22Rv1 (cell line): ENCODE measurements at regions not wholly inside any gene's neighbourhood (a gene's known extent, or its start where the extent isn't known, plus 50 kb on each side); places are given as distances from the start of the nearest gene placed in this dataset.

ENCODE experiments used
- H3K27ac ChIP-seq: fragments of 450-650 bp; 2 replicates; pipeline ENCODE4 v1.5.1; 2017
- ZFX ChIP-seq: fragments of 450-650 bp; IDR thresholded peaks from 2 replicates; pipeline ENCODE4 v1.6.1; 2017; ENCODE audit warnings: antibody characterized with exemption, borderline replicate concordance
- TF ChIP-seq, protein P1 (sequence below): fragments of 450-650 bp; IDR thresholded peaks from 2 replicates; pipeline ENCODE4 v1.5.1; 2017; ENCODE audit warnings: mild to moderate bottlenecking

DNA sequence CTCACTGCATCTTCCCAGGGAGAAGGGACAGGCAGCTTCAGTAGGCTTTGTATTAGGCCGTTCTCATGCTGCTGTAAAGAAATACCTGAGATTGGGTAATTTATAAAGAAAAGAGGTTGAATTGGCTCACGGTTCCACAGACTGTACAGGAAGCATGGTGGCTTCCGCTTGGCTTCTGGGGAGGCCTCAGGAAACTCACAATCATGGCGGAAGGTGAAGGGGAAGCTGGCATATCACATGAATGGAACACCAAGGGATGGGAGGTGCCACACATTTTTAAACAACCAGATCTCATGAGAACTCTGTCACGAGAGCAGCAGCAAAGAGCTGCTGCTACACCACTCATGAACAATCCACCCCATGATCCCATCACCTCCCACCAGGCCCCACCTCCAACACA, 182.2 kb upstream of the SFSWAP start:
- H3K27ac ChIP-seq: no peak overlapping the region
- TF ChIP-seq, protein P1, sequence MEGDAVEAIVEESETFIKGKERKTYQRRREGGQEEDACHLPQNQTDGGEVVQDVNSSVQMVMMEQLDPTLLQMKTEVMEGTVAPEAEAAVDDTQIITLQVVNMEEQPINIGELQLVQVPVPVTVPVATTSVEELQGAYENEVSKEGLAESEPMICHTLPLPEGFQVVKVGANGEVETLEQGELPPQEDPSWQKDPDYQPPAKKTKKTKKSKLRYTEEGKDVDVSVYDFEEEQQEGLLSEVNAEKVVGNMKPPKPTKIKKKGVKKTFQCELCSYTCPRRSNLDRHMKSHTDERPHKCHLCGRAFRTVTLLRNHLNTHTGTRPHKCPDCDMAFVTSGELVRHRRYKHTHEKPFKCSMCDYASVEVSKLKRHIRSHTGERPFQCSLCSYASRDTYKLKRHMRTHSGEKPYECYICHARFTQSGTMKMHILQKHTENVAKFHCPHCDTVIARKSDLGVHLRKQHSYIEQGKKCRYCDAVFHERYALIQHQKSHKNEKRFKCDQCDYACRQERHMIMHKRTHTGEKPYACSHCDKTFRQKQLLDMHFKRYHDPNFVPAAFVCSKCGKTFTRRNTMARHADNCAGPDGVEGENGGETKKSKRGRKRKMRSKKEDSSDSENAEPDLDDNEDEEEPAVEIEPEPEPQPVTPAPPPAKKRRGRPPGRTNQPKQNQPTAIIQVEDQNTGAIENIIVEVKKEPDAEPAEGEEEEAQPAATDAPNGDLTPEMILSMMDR: no peak
- TF ChIP-seq ZFX: no peak

DNA sequence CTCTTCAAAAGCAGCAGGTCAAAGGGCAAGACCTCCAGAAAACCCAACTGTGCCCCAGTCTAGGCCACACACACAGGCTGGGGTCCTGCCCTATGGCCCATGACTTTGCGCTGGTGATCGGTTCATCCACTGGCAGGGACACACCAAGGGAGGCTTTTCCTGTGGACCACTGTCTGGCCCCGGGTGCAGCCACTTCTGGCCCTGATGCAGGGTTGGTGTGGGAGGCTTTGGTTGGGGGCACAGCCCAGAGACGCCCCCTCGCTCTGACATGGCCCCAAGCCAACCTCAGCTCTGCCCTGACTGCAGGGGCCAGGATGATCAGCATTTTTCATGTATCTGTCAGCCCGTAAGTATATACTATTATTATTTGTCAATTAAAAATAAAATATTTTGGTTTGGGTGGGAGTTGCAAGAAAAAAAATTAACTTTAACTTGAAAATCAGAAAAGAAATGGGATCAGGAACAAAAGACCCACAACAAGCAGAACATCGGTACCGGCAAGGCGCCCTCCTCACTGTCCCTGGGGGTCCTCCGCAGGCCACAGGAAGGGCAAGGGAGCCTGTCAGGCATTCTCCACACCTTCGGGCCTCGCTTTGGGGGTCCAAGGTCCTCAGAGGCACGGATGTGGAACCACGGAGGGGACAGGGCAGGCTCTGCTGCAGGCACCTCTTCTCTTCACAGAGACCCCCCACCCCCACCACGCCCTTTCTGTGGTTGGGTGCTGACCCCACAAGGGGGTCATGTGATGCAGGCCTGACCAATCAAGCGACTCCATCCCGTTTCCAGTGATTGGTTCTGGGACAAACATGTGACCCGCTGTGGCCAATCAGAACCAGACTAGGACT, 181.5 kb upstream of the SFSWAP start:
- TF ChIP-seq, protein P1: no peak
- no peak for TF ChIP-seq ZFX

GRCh38 chr12:131530041-131530332, 180.9 kb upstream of the SFSWAP start:
- no peak overlapping the region for H3K27ac ChIP-seq
- no peak for TF ChIP-seq ZFX
- TF ChIP-seq, protein P1: no peak

More for the DNA sequence above, 181.5 kb upstream of the SFSWAP start:
- H3K27ac ChIP-seq: no peak overlapping the region

DNA sequence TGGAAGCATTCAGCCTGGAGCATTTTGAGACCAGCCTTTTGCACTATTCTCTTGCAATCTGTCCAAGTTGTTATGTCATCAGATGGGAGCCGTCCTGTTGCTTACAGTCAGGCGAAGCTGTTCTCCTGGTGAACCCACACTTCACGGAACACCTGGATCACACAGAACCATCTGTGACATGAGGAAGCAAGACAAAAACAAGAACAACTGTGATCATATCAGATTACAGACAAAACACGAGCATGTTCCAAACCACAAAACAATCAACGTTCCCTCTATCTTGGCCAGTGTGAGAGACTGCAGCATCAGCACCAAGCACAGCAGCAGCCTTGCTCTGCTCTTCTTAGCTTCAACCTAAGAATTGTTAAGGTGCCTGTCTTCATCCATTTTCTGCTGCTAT, 180.5 kb upstream of the SFSWAP start:
- TF ChIP-seq, protein P1: no peak
- TF ChIP-seq ZFX: no peak
- H3K27ac ChIP-seq: no peak overlapping the region

GRCh38 chr12:131533139-131533538, 177.8 kb upstream of the SFSWAP start:
- TF ChIP-seq ZFX: no peak
- TF ChIP-seq, protein P1: no peak
- H3K27ac ChIP-seq: no peak overlapping the region

GRCh38 chr12:131535779-131536178, 175.1 kb upstream of the SFSWAP start:
- no peak overlapping the region for H3K27ac ChIP-seq
- TF ChIP-seq ZFX: no peak
- TF ChIP-seq, protein P1: no peak

GRCh38 chr12:131536337-131536736, 174.6 kb upstream of the SFSWAP start:
- TF ChIP-seq ZFX: no peak
- TF ChIP-seq, protein P1: no peak
- H3K27ac ChIP-seq: no peak overlapping the region
